ENCODE measurements at regions not wholly inside any gene's neighbourhood (a gene's known extent, or its start where the extent isn't known, plus 50 kb on each side); places are given as distances from the start of the nearest gene placed in this dataset.
"Not testable (repeated sequence)": the region's sequence is repeated elsewhere in the genome, so short reads cannot be mapped to it uniquely, and the experiment has no call there.

DNA sequence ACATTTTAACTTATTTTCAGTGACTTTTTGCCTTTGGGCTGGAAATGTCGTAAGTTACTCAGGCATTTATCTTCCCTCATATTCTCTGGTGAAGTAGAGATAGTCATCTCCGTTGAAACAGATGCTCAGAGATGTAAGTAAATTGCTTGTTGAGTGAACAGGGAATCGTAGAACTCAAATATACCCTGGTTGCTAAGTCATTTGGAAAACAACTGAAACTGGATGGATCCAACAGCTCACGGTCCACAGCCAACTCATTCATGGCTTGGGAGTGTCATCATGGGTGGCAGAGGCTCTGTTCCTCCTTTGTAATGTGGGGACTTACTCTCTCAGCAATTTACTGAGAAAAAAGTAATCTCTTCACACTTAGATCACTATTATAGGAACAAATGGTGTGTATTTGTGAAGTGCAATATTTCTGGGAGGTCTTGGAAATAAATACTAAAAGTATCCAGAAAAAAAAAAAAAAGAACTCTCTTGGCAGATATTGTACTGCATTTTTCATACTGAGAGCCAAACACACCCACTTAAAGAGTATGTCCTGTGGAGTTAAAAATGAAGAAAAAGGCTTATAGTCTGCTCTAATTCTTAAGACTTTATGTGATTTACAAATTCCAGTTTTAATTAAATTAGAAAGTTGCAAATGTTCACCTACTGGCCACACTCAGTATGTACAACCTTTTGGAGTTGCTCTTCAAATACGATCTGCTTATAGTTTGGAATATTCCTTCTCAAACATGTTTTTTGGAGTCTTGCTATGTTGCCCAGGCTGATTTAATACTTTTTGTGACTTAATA is 107.4 kb downstream of the LEPR start:
- DNase-seq (ENCODE audit: low spot score), result peak; percentile 67

DNA sequence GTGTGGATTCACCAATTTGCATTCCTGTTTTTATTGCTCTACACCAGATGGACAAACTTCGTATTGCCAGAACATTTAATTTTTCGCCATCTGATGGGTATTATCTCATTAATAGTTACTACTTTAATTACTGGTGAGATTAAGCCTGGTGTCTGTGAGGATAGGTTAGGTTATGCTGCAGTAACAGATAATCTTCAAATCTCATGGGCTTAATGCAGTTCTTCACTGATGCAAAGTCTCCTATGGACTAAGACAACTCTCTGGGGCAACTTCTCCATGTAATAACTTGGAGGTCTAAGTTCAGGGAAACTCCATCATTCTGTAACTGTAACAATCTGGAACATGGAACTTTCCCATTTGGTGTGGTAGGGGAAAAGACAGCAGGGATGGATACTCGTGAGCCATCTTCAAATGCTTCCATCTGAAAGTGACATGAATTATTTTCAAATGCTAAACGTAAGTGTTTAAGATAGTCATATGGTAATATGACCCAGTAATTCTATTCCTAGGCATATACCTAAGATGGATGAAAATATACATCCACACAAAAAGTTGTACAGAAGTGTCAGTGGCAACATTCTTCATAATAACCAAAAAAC is 111.6 kb downstream of the LEPR start:
- DNase-seq (ENCODE audit: low spot score), result no peak

DNA sequence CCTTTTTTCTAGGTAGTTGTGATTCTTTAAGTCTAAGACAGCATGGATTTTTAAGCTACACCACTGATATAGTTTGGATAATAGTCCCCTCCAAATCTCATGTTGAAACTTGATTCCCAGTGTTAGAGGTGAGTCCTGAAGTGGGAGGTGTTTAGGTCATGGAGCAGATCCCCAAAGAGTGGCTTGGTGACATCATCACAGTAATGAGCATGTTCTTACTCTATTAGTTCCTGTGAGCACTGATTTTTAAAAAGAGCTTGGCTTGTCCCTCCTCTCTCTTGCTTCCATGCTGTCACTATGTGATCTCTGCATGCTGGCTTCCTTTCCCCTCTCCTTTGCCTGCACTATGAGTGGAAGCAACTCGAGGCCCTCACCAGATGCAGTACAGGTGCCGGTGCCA is 115.5 kb downstream of the LEPR start:
- DNase-seq (ENCODE audit: low spot score), result no peak

DNA sequence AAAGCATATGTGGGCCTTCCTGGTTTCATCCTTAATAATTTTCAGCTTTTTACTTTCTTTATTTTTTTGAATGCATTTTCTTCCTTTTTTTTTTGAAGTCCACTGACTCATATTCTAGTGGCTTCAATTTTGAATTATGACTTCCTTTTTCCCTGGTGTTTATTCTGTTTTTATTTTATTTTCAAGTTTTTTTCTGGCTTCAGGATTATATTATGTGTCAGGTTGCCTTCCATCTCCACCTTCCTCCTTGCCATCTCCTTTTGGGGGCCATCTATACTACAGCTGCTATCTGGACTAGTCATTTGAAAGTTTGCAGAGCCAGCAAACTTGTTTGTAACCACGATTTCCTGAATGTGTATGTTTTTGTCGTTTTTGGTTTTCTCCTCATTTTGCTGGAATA is 117.6 kb downstream of the LEPR start:
- no peak for DNase-seq (ENCODE audit: low spot score)

DNA sequence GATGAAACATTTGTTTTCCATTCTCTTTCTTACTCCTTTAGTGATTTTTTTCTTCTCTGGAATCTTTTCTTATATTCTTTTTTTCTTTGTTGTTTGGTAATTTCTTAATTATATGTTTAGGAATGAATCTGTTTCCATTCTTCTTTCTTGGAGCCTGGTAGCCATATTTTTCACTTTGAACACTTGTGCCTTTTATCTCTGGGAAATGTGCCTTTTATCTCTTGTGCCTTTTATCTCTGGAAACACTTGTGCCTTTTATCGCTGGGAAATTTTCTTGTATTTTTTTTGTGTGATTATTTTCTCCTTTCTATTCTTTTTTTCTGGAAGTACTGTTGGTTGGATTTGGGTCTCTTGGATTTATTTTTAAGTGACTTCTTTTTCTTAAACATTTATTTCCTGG is 118.2 kb downstream of the LEPR start:
- DNase-seq (ENCODE audit: low spot score), result no peak

DNA sequence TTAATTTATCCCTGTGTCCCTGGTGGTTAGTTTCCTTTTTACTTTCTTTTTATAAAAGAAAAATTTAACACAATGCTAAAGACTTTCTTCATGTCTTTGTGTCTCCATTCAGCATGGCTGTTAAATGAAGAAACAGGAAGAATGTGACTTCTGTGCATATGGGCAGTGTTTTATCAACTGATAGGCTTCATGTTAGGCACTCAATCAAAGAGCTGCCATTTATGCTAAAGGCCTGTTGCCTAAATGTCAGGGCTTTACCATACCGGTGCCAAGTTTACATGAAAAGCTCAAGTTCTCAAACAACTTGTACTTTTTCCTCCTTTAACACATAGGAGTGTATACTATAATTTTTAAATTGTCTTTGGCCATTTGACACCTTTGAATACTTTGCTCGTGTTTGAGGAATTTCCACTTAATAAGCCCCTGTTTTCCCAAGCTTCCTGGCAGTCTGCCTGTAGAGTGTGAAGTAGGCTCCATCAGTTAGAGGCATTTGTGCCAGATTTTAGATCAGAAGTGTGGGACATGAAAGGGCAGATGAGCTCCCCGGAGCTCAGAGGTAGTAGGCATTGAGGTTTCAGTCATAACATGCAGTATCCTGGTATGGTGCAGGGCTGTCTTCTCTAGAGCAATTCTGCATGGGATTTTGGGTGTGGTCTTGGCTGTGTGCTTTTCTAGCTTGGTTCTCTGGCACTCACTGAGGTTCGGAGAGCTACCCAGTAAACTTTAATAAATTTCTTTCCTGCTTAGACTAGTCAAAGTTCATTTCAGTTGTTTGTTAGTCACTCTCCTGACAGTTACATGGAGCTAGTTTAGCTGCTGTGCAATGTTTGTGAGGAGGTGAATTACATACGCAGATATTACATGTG is 119.0 kb downstream of the LEPR start:
- no peak for DNase-seq (ENCODE audit: low spot score)

DNA sequence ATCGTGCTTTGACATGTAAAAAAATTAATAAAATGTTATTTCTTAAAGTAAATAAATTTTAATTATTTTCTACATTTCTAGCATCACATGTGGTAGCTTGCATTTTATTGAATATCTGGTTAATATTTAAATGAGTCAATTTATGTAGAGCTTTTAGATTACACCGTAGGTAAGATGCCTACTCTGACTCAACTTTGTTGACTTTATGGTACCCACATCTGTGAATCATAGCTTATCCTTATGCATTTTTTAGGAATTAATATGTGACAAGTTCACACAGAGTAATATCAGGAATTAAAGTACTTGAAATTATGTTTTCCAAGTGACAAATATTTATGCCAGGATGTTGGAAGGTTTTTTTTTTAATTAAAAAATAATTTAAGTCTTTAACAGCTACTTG is 120.7 kb downstream of the LEPR start:
- DNase-seq (ENCODE audit: low spot score), result no peak

DNA sequence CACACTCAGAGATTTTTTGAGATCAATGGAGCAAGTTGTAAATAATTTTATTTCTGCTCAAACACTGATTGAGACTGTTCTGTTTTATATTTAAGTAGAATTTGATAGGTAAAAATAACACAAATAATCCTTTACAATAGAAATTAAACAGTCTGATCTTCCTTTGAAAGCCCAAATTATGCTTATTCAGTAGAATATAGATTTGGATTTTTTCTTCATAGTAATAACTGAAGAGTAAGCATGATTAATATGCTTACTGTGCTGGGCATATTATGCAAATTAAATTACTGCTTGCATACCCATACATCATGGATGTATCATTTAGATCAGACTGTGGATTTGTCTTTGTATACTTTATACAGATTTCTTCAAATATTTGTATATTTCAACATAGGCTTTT is 121.4 kb downstream of the LEPR start:
- no peak for DNase-seq (ENCODE audit: low spot score)

DNA sequence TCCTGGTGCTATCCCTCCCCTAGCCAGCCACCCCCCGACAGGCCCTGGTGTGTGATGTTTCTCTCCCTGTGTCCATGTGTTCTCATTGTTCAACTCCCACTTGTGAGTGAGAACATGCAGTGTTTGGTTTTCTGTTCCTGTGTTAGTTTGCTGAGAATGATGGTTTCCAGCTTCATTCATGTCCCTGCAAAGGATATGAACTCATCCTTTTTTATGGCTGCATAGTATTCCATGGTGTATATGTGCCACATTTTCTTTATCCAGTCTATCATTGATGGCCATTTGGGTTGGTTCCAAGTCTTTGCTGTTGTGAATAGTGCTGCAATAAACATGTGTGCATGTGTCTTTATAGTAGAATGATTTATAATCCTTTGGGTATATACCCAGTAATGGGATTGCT is 122.1 kb downstream of the LEPR start:
- DNase-seq (ENCODE audit: low spot score), result not testable (repeated sequence)

DNA sequence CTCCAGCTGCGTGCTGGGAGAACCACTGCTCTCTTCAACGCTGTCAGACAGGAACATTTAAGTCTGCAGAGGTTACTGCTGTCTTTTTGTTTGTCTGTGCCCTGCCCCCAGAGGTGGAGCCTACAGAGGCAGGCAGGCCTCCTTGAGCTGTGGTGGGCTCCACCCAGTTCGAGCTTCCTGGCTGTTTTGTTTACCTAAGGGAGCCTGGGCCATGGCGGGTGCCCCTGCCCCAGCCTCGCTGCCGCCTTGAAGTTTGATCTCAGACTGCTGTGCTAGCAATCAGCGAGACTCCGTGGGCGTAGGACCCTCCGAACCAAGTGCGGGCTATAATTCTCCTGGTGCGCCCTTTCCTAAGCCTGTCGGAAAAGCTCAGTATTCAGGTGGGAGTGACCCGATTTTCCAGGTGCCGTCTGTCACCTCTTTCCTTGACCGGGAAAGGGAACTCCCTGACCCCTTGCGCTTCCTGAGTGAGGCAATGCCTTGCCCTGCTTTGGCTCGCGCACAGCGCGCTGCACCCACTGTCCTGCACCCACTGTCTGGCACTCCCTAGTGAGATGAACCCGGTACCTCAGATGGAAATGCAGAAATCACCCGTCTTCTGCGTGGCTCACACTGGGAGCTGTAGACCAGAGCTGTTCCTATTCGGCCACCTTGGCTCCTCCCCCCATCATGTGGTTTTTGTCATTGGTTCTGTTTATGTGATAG is 130.0 kb downstream of the LEPR start:
- DNase-seq (ENCODE audit: low spot score), result not testable (repeated sequence)

DNA sequence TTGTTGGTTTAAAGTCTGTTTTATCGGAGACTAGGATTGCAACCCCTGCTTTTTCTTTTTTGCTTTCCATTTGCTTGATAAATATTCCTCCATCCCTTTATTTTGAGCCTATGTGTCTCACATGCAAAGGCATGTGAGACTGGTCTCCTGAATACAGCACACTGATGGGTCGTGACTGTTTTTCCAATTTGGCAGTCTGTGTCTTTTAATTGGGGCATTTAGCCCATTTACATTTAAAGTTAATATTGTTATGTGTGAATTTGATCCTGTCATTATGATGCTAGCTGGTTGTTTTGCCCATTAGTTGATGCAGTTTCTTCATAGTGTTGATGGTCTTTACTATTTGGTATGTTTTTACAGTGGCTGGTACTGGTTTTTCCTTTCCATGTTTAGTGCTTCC is 132.0 kb downstream of the LEPR start:
- DNase-seq (ENCODE audit: low spot score), result not testable (repeated sequence)

DNA sequence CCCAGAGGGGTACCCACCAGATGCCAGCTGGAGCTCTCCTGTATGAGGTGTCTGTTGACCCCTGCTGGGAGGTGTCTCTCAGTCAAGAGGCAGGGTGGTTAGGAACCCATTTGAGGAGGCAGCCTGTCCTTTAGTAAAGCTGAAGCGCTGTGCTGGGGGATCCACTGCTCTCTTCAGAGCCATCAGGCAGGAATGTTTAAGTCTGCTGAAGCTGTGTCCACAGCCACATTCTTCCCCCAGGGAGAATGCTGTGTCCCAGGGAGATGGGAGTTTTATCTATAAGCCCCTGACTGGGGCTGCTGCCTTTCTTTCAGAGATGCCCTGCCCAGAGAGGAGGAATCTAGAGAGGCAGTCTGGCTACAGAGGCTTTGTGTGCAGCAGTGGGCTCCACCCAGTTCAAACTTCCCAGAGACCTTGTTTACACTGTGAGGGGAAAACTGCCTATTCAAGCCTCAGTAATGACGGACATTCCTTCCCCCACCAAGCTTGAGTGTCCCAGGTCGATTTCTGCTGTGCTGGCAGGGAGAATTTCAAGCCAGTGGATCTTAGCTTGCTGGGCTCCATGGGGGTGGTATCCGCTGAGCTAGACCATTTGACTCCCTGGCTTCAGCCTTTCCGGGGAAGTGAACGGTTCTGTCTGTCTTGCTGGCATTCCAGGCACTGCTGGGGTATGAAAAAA is 133.8 kb downstream of the LEPR start:
- not testable (repeated sequence) for DNase-seq (ENCODE audit: low spot score)

DNA sequence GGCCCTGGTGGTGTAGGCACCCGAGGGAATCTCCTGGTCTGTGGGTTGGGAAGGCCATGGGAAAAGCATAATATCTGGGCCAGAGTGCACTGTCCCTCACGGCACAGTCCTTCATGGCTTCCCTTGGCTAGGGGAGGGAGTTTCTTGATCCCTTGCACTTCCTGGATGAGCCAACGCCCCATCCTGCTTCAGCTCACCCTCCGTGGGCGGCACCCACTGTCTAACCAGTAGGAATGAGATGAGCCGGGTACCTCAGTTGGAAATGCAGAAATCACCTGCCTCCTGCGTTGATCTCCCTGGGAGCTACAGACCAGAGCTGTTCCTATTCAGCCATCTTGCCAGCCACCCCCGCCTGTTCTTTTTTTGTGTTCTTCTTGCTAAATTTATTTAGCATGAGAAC is 134.4 kb downstream of the LEPR start:
- DNase-seq (ENCODE audit: low spot score), result no peak

DNA sequence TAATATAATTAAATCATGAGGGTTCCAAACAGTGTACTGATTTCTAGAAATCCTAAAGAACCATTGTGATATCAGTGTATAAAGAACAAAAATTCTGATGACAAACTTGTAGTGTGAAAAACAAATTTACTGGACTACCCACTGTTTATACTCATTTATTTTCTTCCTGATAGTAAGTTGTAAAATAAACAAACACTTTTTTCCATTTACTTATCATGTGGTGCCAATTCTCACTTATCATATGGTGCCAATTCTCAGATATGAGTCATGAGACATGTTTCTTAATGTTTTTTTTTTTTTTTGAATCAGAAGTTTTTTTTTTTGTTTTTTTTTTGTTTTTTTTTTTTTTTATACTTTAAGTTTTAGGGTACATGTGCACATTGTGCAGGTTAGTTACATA is 137.7 kb downstream of the LEPR start:
- no peak for DNase-seq (ENCODE audit: low spot score)

DNA sequence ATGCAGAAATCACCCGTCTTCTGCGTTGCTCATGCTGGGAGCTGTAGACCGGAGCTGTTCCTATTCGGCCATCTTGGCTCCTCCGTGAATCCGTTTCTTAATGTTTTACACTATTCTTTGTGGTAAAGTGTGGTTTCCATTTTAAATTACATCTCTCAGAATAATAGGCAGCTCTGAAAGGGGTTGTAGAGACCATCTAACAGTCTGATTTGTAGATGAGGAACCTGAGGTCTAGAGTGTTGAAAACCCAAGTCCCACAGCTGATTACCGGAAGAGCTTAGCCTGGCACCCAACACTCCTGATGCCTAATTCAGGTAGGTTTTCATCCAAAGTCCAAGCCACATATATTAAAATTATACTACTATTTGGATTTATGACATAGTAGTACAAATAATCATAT is 144.0 kb downstream of the LEPR start:
- DNase-seq (ENCODE audit: low spot score), result no peak

DNA sequence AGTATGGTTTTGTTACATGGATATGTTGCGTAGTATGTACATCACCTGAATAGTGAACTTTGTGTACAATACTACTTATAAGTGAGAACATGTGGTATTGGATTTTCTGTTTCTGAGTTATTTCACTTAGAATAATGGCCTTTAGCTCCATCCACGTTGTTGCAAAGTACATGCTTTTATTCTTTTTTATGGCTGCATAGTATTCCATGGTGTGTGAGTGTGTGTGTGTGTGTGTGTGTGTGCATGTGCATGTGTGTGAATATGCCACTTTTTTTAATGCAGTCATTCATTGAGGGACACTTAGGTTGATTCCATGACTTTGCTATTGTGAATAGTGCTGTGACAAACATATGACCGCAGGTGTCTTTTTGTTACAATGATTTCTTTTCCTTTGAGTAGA is 147.8 kb downstream of the LEPR start:
- no peak for DNase-seq (ENCODE audit: low spot score)

DNA sequence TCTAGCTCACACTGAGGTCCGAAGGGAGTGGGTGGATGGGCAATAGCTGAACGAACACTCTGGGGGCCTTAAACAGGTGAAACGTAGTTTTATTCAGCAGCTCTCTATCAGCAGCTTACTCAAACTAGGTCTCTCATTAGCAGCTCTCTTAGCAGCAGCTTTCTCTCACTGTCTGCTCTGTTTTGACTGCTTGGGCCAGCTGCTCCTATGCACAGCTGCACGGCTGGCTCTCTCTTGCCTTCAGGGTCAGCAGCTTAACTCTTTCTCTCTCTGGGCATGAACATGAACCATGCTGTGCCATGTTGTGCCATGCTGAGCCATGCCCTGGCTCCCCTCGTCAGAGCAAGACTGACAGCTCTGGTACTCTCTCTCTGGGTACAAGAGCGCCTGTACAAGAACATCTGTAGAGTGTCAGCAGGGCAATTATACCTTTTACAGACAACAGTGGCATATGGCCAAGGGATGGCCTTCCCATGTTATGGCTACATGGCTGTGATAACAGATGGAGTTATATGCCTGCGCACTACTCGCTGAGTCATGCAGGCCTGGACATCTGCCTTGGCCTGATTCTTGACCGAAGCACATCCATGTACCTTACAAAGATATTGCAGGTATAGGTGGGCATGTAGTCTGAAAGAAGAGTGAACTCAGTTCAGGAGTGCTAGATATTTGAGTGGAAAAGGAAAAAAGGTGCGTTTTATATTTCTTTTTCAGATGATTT is 152.4 kb downstream of the LEPR start:
- no peak for DNase-seq (ENCODE audit: low spot score)

DNA sequence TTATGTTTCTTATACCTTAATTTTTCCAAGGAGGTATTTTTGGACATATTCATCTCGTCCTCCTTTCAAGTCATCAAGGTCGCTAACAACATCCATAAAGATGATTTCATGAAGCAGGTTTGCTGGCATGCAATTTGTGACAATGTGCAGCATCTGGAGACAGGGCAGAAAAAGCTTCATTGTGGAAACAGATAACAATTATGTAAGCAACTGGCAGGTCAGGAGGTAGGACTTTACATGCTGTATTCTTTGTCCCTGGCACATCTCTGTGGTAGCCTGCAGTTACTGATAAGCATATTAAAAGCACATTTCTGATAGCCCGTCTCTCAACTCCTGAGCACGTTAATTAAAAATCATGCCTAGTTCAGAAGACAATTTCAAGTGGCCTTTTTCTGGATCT is 156.8 kb downstream of the LEPR start:
- no peak for DNase-seq (ENCODE audit: low spot score)

DNA sequence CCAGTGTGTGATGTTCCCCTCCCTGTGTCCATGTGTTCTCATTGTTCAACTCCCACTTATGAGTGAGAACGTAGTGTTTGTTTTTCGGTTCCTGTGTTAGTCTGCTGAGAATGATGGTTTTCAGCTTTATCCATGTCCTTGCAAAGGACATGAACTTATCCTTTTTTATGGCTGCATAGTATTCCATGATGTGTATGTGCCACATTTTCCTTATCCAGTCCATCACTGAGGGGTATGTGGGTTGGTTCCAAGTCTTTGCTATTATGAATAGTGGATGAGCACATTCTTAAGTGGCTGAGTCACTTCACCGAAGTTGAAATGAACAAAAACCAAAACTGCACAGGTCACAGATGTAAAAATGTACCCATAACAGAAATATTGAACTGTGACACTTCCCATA is 157.5 kb downstream of the LEPR start:
- DNase-seq (ENCODE audit: low spot score), result not testable (repeated sequence)

DNA sequence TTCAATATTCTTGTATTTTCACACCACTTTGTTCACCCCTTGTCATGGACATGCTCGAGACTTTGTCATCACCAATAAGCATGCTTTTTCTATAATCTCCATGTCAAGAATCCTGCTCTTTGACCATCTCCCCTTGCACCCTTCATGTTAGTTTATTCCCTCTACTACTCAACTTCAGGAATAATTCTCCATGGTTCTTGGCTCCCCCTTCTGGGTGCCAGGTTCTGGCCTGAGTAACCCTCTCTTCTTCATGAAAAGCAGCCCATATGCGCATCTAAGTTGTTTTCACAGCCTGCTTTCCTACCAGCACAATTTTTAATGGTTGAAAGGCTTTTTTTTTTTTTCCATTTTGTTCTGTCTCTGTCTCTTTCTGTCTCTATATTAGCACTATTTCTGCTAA is 160.7 kb downstream of the LEPR start:
- no peak for DNase-seq (ENCODE audit: low spot score)

DNA sequence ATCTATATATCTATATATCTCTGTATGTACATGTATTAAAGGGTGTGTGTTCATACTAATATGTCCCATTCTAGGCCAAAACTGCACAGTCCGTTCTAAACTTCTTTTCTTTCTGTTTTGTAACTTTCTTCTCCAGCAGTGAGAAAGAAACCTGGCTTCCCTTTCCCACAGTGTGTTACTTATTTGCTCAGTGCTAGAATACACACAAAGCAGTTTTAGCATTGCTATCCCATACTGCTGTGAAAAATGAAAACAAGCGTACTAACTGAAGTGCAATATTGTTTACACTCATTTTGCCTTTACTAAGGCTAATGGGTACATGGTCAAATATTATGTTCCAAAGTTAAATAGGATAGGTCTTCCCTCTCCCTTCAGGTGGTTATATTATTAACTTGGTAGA is 163.9 kb downstream of the LEPR start:
- no peak for DNase-seq (ENCODE audit: low spot score)

Measured in left forelimb (tissue), 1 donor.